ENCODE measurements at regions not wholly inside any gene's neighbourhood (a gene's known extent, or its start where the extent isn't known, plus 50 kb on each side); places are given as distances from the start of the nearest gene placed in this dataset.

DNA sequence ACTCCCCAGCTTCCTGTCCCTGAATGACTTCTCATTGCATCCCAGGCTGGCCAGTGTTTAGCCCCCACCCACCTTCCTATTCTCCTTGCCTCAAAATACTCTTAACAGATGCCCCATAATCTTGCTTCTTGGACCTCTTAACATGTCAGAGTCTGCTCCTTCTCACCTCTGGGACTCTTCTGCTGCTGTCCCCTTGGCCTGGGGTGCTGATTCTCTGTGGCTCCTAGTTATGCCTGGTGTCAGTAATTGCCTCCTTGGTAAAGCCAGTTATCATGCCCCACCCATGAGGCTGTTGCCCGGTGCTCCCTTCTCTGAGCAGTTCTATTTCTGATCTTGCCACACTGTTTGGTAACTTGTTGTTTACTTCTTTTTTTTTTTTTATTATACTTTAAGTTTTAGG lies 256.8 kb downstream of the STIM2 start:
- H3K36me3 ChIP-seq (ENCODE audit: insufficient read depth), result no peaks in the 10 kb centered on the region
- DNase-seq (ENCODE audit: low spot score) (no peak), ATAC-seq (no peak)
- 0 out of 2 replicates have a peak, but pooled peaks cover 7% of the 10 kb centered on the region for H3K9me2 ChIP-seq (ENCODE audit: insufficient read depth)
- no peaks in the 10 kb centered on the region for H4K20me1 ChIP-seq (replicated peaks; ENCODE audit: insufficient read depth)
- H3K27ac ChIP-seq (ENCODE audit: low read depth), result no peak overlapping the region
- no peaks in the 10 kb centered on the region for H3K79me2 ChIP-seq (replicated peaks; ENCODE audit: insufficient read depth)
- H3K4me3 Mint-ChIP-seq, result no peak overlapping the region
- peaks cover 31% of the 10 kb centered on the region for H3K4me1 Mint-ChIP-seq
- H3K27ac Mint-ChIP-seq, result no peak overlapping the region
- H3K27me3 ChIP-seq (ENCODE audit: insufficient read depth), result no peaks in the 10 kb centered on the region
- H3K9me3 Mint-ChIP-seq, result no peaks in the 10 kb centered on the region; the same call in 2 of the 3 replicates
- H2AFZ ChIP-seq, result no peak overlapping the region
- H3F3A ChIP-seq (replicated peaks; ENCODE audit: low read depth), result no peaks in the 10 kb centered on the region
- H3K36me3 Mint-ChIP-seq (ENCODE audit: low read depth), result peaks cover 3% of the 10 kb centered on the region; the same call in 1 of the 3 replicates
- peaks cover 21% of the 10 kb centered on the region for H3K4me1 ChIP-seq (ENCODE audit: insufficient read depth)
- no peak overlapping the region for H3K4me3 ChIP-seq
- no peak overlapping the region for H3K4me2 ChIP-seq
- no peak for TF ChIP-seq EZH2phosphoT487 (IDR thresholded peaks at IDR 0.05; ENCODE audit: unreplicated experiment)
- TF ChIP-seq, protein P1, sequence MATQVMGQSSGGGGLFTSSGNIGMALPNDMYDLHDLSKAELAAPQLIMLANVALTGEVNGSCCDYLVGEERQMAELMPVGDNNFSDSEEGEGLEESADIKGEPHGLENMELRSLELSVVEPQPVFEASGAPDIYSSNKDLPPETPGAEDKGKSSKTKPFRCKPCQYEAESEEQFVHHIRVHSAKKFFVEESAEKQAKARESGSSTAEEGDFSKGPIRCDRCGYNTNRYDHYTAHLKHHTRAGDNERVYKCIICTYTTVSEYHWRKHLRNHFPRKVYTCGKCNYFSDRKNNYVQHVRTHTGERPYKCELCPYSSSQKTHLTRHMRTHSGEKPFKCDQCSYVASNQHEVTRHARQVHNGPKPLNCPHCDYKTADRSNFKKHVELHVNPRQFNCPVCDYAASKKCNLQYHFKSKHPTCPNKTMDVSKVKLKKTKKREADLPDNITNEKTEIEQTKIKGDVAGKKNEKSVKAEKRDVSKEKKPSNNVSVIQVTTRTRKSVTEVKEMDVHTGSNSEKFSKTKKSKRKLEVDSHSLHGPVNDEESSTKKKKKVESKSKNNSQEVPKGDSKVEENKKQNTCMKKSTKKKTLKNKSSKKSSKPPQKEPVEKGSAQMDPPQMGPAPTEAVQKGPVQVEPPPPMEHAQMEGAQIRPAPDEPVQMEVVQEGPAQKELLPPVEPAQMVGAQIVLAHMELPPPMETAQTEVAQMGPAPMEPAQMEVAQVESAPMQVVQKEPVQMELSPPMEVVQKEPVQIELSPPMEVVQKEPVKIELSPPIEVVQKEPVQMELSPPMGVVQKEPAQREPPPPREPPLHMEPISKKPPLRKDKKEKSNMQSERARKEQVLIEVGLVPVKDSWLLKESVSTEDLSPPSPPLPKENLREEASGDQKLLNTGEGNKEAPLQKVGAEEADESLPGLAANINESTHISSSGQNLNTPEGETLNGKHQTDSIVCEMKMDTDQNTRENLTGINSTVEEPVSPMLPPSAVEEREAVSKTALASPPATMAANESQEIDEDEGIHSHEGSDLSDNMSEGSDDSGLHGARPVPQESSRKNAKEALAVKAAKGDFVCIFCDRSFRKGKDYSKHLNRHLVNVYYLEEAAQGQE (IDR thresholded peaks at IDR 0.05; ENCODE audit: unreplicated experiment), result peak; percentile 69
- H3K27me3 Mint-ChIP-seq (ENCODE audit: insufficient read depth, low read depth, poor library complexity), result peaks cover 4% of the 10 kb centered on the region

DNA sequence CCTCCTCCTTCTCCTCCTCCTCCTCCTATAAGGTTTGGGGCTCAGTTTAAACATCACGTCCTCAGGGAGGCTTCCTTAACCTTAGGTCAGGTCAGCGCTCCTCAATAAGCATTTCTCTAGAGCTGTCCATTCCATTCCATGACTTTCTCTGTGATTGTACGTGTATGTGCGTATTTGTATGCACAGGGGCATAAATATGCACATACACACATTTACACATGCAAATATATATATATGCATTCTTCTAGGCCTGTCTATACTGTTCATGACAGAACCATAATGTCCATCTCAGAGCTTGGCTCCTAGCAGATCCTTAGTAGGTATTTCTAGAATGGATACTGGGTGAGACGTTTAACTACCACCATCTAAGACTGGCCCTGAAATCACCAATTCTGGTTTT lies 258.6 kb downstream of the STIM2 start:
- no peaks in the 10 kb centered on the region for H3F3A ChIP-seq (replicated peaks; ENCODE audit: low read depth)
- Mint-ChIP-seq H3K27me3 (ENCODE audit: insufficient read depth, low read depth, poor library complexity) (peaks cover 7% of the 10 kb centered on the region), H3K36me3 (ENCODE audit: low read depth) (peaks cover 3% of the 10 kb centered on the region; the same call in 2 of the 3 replicates), H3K4me3 (no peak overlapping the region), H3K9me3 (peaks cover 3% of the 10 kb centered on the region; the same call in 2 of the 3 replicates), H3K4me1 (peaks cover 47% of the 10 kb centered on the region), H3K27ac (no peak overlapping the region)
- peaks cover 12% of the 10 kb centered on the region; the same call in 1 of the 2 replicates for H3K9me2 ChIP-seq (ENCODE audit: insufficient read depth)
- no peaks in the 10 kb centered on the region for H3K27me3 ChIP-seq (ENCODE audit: insufficient read depth)
- no peaks in the 10 kb centered on the region for H3K36me3 ChIP-seq (ENCODE audit: insufficient read depth)
- H3K4me3 ChIP-seq, result no peak overlapping the region
- no peaks in the 10 kb centered on the region for H4K20me1 ChIP-seq (replicated peaks; ENCODE audit: insufficient read depth)
- H2AFZ ChIP-seq, result no peak overlapping the region
- ATAC-seq, result no peak
- H3K79me2 ChIP-seq (replicated peaks; ENCODE audit: insufficient read depth), result no peaks in the 10 kb centered on the region
- TF ChIP-seq NANOG (IDR thresholded peaks at IDR 0.05; ENCODE audit: borderline replicate concordance), result no peak
- TF ChIP-seq ZNF331 (CRISPR knock-in tag; IDR thresholded peaks at IDR 0.05; ENCODE audit: low read depth), result no peak
- TF ChIP-seq ZNF114 (CRISPR knock-in tag; IDR thresholded peaks at IDR 0.05), result no peak
- TF ChIP-seq JUNB (IDR thresholded peaks at IDR 0.05; ENCODE audit: unreplicated experiment), result no peak
- no peak for TF ChIP-seq EZH2 (IDR thresholded peaks at IDR 0.05; ENCODE audit: low read depth, unreplicated experiment)
- no peak for DNase-seq (ENCODE audit: low spot score)
- no peak overlapping the region for H3K4me2 ChIP-seq
- no peak overlapping the region for H3K27ac ChIP-seq (ENCODE audit: low read depth)
- H3K4me1 ChIP-seq (ENCODE audit: insufficient read depth), result peaks cover 30% of the 10 kb centered on the region

DNA sequence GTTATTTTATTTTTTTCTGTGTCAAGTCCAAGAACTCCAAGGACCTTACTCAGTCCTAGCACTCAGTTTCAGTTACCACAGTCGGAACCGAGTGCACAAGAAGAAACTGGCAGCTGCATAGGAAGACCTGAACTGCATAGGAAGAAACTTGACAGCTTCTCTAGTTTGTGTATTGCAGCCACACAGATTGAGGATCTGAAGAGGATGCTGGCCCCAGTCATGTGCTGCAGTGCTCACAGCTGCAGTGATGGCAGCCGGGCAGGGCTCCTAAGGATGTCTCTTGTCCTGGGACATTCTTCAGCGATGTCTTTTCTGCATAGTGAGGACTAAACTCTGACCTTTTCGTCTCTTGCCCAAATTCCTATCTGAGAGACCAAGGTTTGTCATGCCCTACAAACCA lies 261.2 kb downstream of the STIM2 start:
- H3K9me3 Mint-ChIP-seq, result peaks cover 18% of the 10 kb centered on the region
- no peak overlapping the region for H3K4me3 Mint-ChIP-seq
- Histone ChIP-seq H2AFZ (no peak overlapping the region), H4K20me1 (replicated peaks; ENCODE audit: insufficient read depth) (no peaks in the 10 kb centered on the region), H3K9me2 (ENCODE audit: insufficient read depth) (peaks cover 26% of the 10 kb centered on the region; the same call in 1 of the 2 replicates), H3K4me2 (0 out of 2 replicates have a peak overlapping the region, but pooled peaks have one; percentile 17), H3K4me1 (ENCODE audit: insufficient read depth) (peaks cover 26% of the 10 kb centered on the region; the same call in 1 of the 2 replicates), H3K36me3 (ENCODE audit: insufficient read depth) (no peaks in the 10 kb centered on the region), H3K79me2 (replicated peaks; ENCODE audit: insufficient read depth) (no peaks in the 10 kb centered on the region), H3F3A (replicated peaks; ENCODE audit: low read depth) (no peaks in the 10 kb centered on the region), H3K27me3 (ENCODE audit: insufficient read depth) (no peaks in the 10 kb centered on the region), H3K4me3 (no peak overlapping the region), H3K27ac (ENCODE audit: low read depth) (no peak overlapping the region)
- TF ChIP-seq NANOG (IDR thresholded peaks at IDR 0.05; ENCODE audit: borderline replicate concordance) (no peak), EZH2 (IDR thresholded peaks at IDR 0.05; ENCODE audit: low read depth, unreplicated experiment) (no peak), CREB1 (CRISPR knock-in tag; IDR thresholded peaks at IDR 0.05; ENCODE audit: low read depth) (no peak), ZNF331 (CRISPR knock-in tag; IDR thresholded peaks at IDR 0.05; ENCODE audit: low read depth) (no peak), POLR2AphosphoS5 (IDR thresholded peaks at IDR 0.05; ENCODE audit: low read depth) (no peak)
- no peak overlapping the region for H3K27ac Mint-ChIP-seq
- ATAC-seq (no peak), DNase-seq (ENCODE audit: low spot score) (no peak)
- H3K4me1 Mint-ChIP-seq, result peaks cover 41% of the 10 kb centered on the region
- H3K36me3 Mint-ChIP-seq (ENCODE audit: low read depth), result peaks cover 11% of the 10 kb centered on the region; the same call in 2 of the 3 replicates
- H3K27me3 Mint-ChIP-seq (ENCODE audit: insufficient read depth, low read depth, poor library complexity), result peaks cover 9% of the 10 kb centered on the region
